ENCODE measurements at regions not wholly inside any gene's neighbourhood (a gene's known extent, or its start where the extent isn't known, plus 50 kb on each side); places are given as distances from the start of the nearest gene placed in this dataset.

DNA sequence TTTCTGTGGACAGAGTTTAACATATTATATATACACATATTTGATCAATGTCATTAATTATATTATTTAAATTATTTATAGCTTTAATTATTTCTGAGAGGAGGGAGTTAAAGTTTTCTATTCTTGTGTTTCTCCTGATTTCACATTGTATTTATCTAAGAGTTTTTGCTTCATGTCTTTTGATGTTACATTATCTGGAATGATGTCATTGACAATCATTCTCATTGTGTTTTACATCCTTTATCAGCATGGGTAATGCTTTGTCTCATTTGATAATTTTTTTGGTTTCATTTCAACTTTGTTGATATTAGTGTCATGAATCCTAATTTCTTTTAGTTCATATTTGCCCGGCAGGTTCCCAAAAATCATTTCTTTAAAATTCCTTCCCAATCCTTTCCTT is 56.7 kb upstream of the TOX2 start:
- TF ChIP-seq, protein P1, sequence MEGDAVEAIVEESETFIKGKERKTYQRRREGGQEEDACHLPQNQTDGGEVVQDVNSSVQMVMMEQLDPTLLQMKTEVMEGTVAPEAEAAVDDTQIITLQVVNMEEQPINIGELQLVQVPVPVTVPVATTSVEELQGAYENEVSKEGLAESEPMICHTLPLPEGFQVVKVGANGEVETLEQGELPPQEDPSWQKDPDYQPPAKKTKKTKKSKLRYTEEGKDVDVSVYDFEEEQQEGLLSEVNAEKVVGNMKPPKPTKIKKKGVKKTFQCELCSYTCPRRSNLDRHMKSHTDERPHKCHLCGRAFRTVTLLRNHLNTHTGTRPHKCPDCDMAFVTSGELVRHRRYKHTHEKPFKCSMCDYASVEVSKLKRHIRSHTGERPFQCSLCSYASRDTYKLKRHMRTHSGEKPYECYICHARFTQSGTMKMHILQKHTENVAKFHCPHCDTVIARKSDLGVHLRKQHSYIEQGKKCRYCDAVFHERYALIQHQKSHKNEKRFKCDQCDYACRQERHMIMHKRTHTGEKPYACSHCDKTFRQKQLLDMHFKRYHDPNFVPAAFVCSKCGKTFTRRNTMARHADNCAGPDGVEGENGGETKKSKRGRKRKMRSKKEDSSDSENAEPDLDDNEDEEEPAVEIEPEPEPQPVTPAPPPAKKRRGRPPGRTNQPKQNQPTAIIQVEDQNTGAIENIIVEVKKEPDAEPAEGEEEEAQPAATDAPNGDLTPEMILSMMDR (conservative IDR thresholded peaks at IDR 0.05; ENCODE audit: low read depth in 2 of 2) = no peak
- TF ChIP-seq EZH2 (IDR thresholded peaks at IDR 0.05; ENCODE audit: low read depth, unreplicated experiment) = no peak
- no peak for TF ChIP-seq ZNF331 (CRISPR knock-in tag; IDR thresholded peaks at IDR 0.05; ENCODE audit: low read depth)
